HEK293 (cell line): ENCODE measurements at regions not wholly inside any gene's neighbourhood (a gene's known extent, or its start where the extent isn't known, plus 50 kb on each side); places are given as distances from the start of the nearest gene placed in this dataset.

Experiments used
- CTCF ChIA-PET: fragments of 350-600 bp; formaldehyde crosslinking; extraction: SDS; loops from one replicate; lab custom pipeline; 2021; ENCODE audit warnings: antibody characterized with exemption; lab: Yijun Ruan, JAX
- POLR2A ChIA-PET: fragments of 300-600 bp; formaldehyde crosslinking; extraction: SDS; loops from one replicate; lab custom pipeline; 2020; ENCODE audit warnings: antibody characterized with exemption, inconsistent platforms; lab: Yijun Ruan, JAX
- H3K27ac ChIP-seq: fragments of 200-500 bp; sonication (Bioruptor generic); 2 replicates; pipeline ENCODE4 v1.5.1; 2014; ENCODE audit warnings: low read depth, low read length, control low read depth, inconsistent platforms; ENCODE audit errors: extremely low read depth
- H3K36me3 ChIP-seq, 2 experiments: fragments of 200-500 bp in 1 of 2; sonication (Bioruptor generic) in 1 of 2; 1 replicate in 1 of 2; 2 replicates in 1 of 2; pipeline ENCODE4 v1.5.1; 2014 to 2017; ENCODE audit warnings: inconsistent platforms in 2 of 2, low read length in 2 of 2; ENCODE audit not compliant: control insufficient read depth in 2 of 2, insufficient read depth in 1 of 2
- H3K4me1 ChIP-seq: fragments of 200-500 bp; sonication (Bioruptor generic); 2 replicates; pipeline ENCODE4 v1.5.1; 2014; ENCODE audit warnings: mild to moderate bottlenecking, low read length, inconsistent platforms; ENCODE audit not compliant: control insufficient read depth, insufficient read depth
- H3K4me3 ChIP-seq: 2 replicates; pipeline ENCODE4 v1.5.1; 2011; ENCODE audit warnings: low read depth, mild to moderate bottlenecking, control low read depth, low read length, moderate library complexity
- H3K9me3 ChIP-seq: fragments of 200-500 bp; sonication (Bioruptor generic); 2 replicates; pipeline ENCODE4 v1.5.1; 2014; ENCODE audit warnings: low read depth, low read length, inconsistent platforms; ENCODE audit not compliant: control insufficient read depth, insufficient read depth
- HOXC10 ChIP-seq: sonication (generic); formaldehyde crosslinking; IDR thresholded peaks from 2 replicates; pipeline ENCODE4 v1.8.1; 2023; ENCODE audit warnings: mild to moderate bottlenecking, missing genetic modification reagents
- REPIN1 ChIP-seq: fragments of 450-650 bp; formaldehyde crosslinking; IDR thresholded peaks from 2 replicates; pipeline ENCODE4 v1.5.1; 2017; ENCODE audit warnings: missing biosample characterization, missing genetic modification characterization, low read depth
- SCRT2 ChIP-seq: fragments of 450-650 bp; formaldehyde crosslinking; IDR thresholded peaks from 2 replicates; pipeline ENCODE4 v1.5.1; 2016; ENCODE audit warnings: missing biosample characterization, missing genetic modification characterization
- WT1 ChIP-seq: fragments of 450-650 bp; formaldehyde crosslinking; IDR thresholded peaks from 2 replicates; pipeline ENCODE4 v1.5.1; 2016; ENCODE audit warnings: missing biosample characterization, missing genetic modification characterization
- ZBTB7A ChIP-seq: fragments of 450-650 bp; formaldehyde crosslinking; IDR thresholded peaks from 2 replicates; pipeline ENCODE4 v1.5.1; 2016; ENCODE audit warnings: low read depth, missing biosample characterization, missing genetic modification characterization
- ZNF184 ChIP-seq: fragments of 450-650 bp; IDR thresholded peaks from 2 replicates; pipeline ENCODE4 v1.5.1; 2018; ENCODE audit warnings: missing biosample characterization, mild to moderate bottlenecking, missing genetic modification characterization
- ZNF23 ChIP-seq: fragments of 450-650 bp; formaldehyde crosslinking; IDR thresholded peaks from 2 replicates; pipeline ENCODE4 v1.5.1; 2016; ENCODE audit warnings: missing biosample characterization, missing genetic modification characterization, borderline replicate concordance
- ZNF239 ChIP-seq: fragments of 450-650 bp; formaldehyde crosslinking; IDR thresholded peaks from 2 replicates; pipeline ENCODE4 v1.5.1; 2016; ENCODE audit warnings: missing biosample characterization, missing genetic modification characterization
- ZNF24 ChIP-seq: fragments of 450-650 bp; formaldehyde crosslinking; IDR thresholded peaks from 2 replicates; pipeline ENCODE4 v1.5.1; 2016; ENCODE audit warnings: missing biosample characterization, missing genetic modification characterization
- ZNF274 ChIP-seq, 2 experiments: fragments of 200-500 bp in 1 of 2; fragments of 450-650 bp in 1 of 2; sonication (Bioruptor generic) in 1 of 2; formaldehyde crosslinking in 1 of 2; IDR thresholded peaks; 2 replicates each; pipeline versions ENCODE4 v1.5.1 to v1.6.1; 2014 to 2016; ENCODE audit warnings: borderline replicate concordance in 1 of 2, inconsistent platforms in 1 of 2, low read length in 1 of 2, missing biosample characterization in 1 of 2, missing genetic modification characterization in 1 of 2
- ZNF311 ChIP-seq: fragments of 450-650 bp; formaldehyde crosslinking; IDR thresholded peaks from 2 replicates; pipeline ENCODE4 v1.5.1; 2017; ENCODE audit warnings: missing biosample characterization, missing genetic modification characterization, borderline replicate concordance
- ZNF366 ChIP-seq: fragments of 450-650 bp; formaldehyde crosslinking; conservative IDR thresholded peaks from 2 replicates; pipeline ENCODE4 v1.5.1; 2016; ENCODE audit warnings: missing biosample characterization, missing genetic modification characterization
- ZNF473 ChIP-seq: fragments of 450-650 bp; formaldehyde crosslinking; IDR thresholded peaks from 2 replicates; pipeline ENCODE4 v1.5.1; 2017; ENCODE audit warnings: missing biosample characterization, missing genetic modification characterization
- ZNF670 ChIP-seq: fragments of 450-650 bp; formaldehyde crosslinking; IDR thresholded peaks from 2 replicates; pipeline ENCODE4 v1.5.1; 2016; ENCODE audit warnings: missing biosample characterization, missing genetic modification characterization, low read depth
- ZNF76 ChIP-seq: fragments of 450-650 bp; formaldehyde crosslinking; IDR thresholded peaks from 2 replicates; pipeline ENCODE4; 2016; ENCODE audit warnings: low read depth, missing biosample characterization, missing genetic modification characterization, borderline replicate concordance
- ZNF792 ChIP-seq: fragments of 450-650 bp; formaldehyde crosslinking; IDR thresholded peaks from 2 replicates; pipeline ENCODE4 v1.5.1; 2016; ENCODE audit warnings: missing biosample characterization, missing genetic modification characterization
- TF ChIP-seq, protein P1 (sequence below): fragments of 450-650 bp; formaldehyde crosslinking; IDR thresholded peaks from 2 replicates; pipeline ENCODE4 v1.5.1; 2016; ENCODE audit warnings: missing biosample characterization, missing genetic modification characterization
- TF ChIP-seq, protein P2 (sequence below): fragments of 450-650 bp; formaldehyde crosslinking; IDR thresholded peaks from 2 replicates; pipeline ENCODE4 v1.5.1; 2016; ENCODE audit warnings: missing biosample characterization, missing genetic modification characterization
- TF ChIP-seq, protein P3 (sequence below): fragments of 450-650 bp; formaldehyde crosslinking; IDR thresholded peaks from 2 replicates; pipeline ENCODE4 v1.5.1; 2016; ENCODE audit warnings: missing biosample characterization, missing genetic modification characterization
- TF ChIP-seq, protein P4 (sequence below): fragments of 450-650 bp; formaldehyde crosslinking; IDR thresholded peaks from 2 replicates; pipeline ENCODE4 v1.5.1; 2016; ENCODE audit warnings: missing biosample characterization, missing genetic modification characterization

DNA sequence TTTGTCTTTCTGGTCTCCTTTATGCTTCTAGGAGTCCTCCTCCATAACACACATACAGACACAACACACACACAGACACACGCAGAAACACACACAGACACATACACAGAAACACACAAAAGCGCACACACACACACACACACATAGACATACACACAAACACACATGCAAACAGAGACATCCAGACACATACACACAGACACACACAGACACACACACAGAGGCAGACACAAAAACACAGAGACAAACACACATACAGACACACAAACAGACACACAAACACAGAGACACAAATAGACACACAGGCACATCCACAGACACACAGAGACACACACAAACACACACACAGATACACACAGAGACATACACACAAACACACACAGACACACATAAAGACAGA, 220.2 kb downstream of the IRX2 start:
- Histone ChIP-seq H3K27ac (no peak overlapping the region), H3K36me3 (no peaks in the 10 kb centered on the region), H3K4me3 (no peak overlapping the region), H3K9me3 (no peaks in the 10 kb centered on the region), H3K4me1 (no peaks in the 10 kb centered on the region)
- ChIA-PET POLR2A (no interaction called here), CTCF (no interaction called here)
- TF ChIP-seq REPIN1 (tag by site-specific recombination) (no peak), ZNF239 (peak; percentile 16; the same call in 1 of the 2 replicates), ZNF23 (tag by site-specific recombination) (0 out of 2 replicates have a peak, but pooled peaks have one; percentile 14), SCRT2 (tag by site-specific recombination) (no peak), WT1 (tag by site-specific recombination) (no peak), ZNF473 (tag by site-specific recombination) (peak; percentile 83), HOXC10 (CRISPR knock-in tag) (no peak), ZNF274 (IDR thresholded peaks at IDR 0.05; ENCODE audit: low read length) (no peak), ZNF274 (tag by site-specific recombination; IDR thresholded peaks at IDR 0.05; ENCODE audit: borderline replicate concordance) (0 out of 2 replicates have a peak, but pooled peaks have one; percentile 32), ZNF311 (peak; percentile 56; the same call in 1 of the 2 replicates), ZNF184 (tag by site-specific recombination) (no peak)
- TF ChIP-seq, protein P1, sequence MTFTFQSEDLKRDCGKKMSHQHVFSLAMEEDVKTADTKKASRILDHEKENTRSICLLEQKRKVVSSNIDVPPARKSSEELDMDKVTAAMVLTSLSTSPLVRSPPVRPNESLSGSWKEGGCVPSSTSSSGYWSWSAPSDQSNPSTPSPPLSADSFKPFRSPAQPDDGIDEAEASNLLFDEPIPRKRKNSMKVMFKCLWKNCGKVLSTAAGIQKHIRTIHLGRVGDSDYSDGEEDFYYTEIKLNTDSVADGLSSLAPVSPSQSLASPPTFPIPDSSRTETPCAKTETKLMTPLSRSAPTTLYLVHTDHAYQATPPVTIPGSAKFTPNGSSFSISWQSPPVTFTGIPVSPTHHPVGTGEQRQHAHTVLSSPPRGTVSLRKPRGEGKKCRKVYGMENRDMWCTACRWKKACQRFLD (tag by site-specific recombination) = 0 out of 2 replicates have a peak, but pooled peaks have one; percentile 10

DNA sequence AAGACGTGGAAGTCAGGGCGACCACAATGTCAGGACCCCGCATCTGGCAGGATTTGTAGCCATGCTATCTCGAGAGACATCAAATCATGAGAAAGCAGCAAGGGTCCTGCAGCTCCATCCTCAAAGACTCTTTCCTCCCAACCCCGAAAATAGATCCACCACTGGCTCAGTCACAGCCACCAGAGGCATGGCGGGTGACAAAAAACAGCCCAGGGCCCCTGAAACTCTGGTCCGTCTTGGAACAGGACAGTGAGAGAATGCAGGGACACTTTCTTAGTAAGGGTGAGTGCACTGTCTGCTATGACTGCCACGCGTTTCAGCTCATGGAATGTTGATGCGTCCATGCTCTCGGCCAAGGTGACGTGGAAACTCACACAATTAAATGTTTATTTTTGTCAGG, 220.9 kb downstream of the IRX2 start:
- H3K27ac ChIP-seq = no peak overlapping the region
- no peaks in the 10 kb centered on the region for H3K9me3 ChIP-seq
- H3K4me3 ChIP-seq = no peak overlapping the region
- CTCF ChIA-PET = no interaction called here
- no peaks in the 10 kb centered on the region for H3K4me1 ChIP-seq
- POLR2A ChIA-PET = no interaction called here
- TF ChIP-seq ZNF76 (no peak), ZNF366 (tag by site-specific recombination) (no peak), ZNF184 (tag by site-specific recombination) (no peak), ZNF670 (tag by site-specific recombination) (no peak), ZNF792 (tag by site-specific recombination) (no peak), ZBTB7A (tag by site-specific recombination) (no peak), ZNF24 (tag by site-specific recombination) (no peak)
- TF ChIP-seq, protein P2, sequence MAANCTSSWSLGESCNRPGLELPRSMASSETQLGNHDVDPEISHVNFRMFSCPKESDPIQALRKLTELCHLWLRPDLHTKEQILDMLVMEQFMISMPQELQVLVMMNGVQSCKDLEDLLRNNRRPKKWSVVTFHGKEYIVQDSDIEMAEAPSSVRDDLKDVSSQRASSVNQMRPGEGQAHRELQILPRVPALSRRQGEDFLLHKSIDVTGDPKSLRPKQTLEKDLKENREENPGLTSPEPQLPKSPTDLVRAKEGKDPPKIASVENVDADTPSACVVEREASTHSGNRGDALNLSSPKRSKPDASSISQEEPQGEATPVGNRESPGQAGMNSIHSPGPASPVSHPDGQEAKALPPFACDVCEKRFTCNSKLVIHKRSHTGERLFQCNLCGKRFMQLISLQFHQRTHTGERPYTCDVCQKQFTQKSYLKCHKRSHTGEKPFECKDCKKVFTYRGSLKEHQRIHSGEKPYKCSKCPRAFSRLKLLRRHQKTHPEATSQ = no peak
- TF ChIP-seq, protein P3, sequence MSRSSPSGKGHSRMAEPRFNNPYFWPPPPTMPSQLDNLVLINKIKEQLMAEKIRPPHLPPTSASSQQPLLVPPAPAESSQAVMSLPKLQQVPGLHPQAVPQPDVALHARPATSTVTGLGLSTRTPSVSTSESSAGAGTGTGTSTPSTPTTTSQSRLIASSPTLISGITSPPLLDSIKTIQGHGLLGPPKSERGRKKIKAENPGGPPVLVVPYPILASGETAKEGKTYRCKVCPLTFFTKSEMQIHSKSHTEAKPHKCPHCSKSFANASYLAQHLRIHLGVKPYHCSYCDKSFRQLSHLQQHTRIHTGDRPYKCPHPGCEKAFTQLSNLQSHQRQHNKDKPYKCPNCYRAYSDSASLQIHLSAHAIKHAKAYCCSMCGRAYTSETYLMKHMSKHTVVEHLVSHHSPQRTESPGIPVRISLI (tag by site-specific recombination) = no peak
- TF ChIP-seq, protein P4, sequence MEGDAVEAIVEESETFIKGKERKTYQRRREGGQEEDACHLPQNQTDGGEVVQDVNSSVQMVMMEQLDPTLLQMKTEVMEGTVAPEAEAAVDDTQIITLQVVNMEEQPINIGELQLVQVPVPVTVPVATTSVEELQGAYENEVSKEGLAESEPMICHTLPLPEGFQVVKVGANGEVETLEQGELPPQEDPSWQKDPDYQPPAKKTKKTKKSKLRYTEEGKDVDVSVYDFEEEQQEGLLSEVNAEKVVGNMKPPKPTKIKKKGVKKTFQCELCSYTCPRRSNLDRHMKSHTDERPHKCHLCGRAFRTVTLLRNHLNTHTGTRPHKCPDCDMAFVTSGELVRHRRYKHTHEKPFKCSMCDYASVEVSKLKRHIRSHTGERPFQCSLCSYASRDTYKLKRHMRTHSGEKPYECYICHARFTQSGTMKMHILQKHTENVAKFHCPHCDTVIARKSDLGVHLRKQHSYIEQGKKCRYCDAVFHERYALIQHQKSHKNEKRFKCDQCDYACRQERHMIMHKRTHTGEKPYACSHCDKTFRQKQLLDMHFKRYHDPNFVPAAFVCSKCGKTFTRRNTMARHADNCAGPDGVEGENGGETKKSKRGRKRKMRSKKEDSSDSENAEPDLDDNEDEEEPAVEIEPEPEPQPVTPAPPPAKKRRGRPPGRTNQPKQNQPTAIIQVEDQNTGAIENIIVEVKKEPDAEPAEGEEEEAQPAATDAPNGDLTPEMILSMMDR (tag by site-specific recombination) = no peak
- no peaks in the 10 kb centered on the region for H3K36me3 ChIP-seq
